DND-41 (cell line): ENCODE measurements at regions not wholly inside any gene's neighbourhood (a gene's known extent, or its start where the extent isn't known, plus 50 kb on each side); places are given as distances from the start of the nearest gene placed in this dataset.

Experiments used
- CTCF ChIP-seq: IDR thresholded peaks from 2 replicates; pipeline ENCODE4 v1.5.1; 2012; ENCODE audit warnings: borderline replicate concordance, low read length, moderate library complexity, mild to moderate bottlenecking; ENCODE audit not compliant: poor library complexity, severe bottlenecking; ENCODE audit errors: extremely low read depth
- EZH2 ChIP-seq: IDR thresholded peaks from 3 replicates; pipeline ENCODE4 v1.6.1; 2012; ENCODE audit warnings: borderline replicate concordance, low read depth, mild to moderate bottlenecking, moderate library complexity, low read length, inconsistent platforms; ENCODE audit not compliant: severe bottlenecking

DNA sequence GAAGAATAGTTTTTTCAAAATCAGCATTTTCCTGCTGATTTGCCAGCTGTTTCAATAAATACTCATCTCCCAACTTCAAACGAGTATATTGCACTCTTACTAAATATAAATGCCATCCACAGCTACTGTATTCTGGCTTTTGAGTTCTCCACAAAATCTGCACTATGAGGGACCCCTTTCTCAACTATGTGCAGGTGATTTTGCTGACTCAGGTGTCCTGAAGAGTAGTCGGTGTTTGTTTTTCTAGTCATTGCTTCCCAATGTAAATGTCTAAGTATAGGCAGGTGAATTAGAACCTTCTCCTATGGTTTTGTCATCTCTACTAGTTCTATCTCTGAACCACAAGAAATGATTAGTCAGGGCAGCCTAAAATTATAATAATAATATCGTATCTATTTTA is 616.8 kb upstream of the MEF2C start:
- TF ChIP-seq CTCF, result no peak
- TF ChIP-seq EZH2, result no peak
